SU-DHL-6 (cell line): ENCODE measurements at regions not wholly inside any gene's neighbourhood (a gene's known extent, or its start where the extent isn't known, plus 50 kb on each side); places are given as distances from the start of the nearest gene placed in this dataset.

Experiments
- H2AFZ ChIP-seq: fragments of 200-600 bp; sonication (generic); 2 replicates; pipeline ENCODE4 v1.6.1; 2014; ENCODE audit warnings: low read depth, mild to moderate bottlenecking, moderate library complexity, mixed read lengths, antibody characterized with exemption, low read length; ENCODE audit not compliant: severe bottlenecking
- H3F3A ChIP-seq: fragments of 200-600 bp; shearing (Covaris generic); 2 replicates; pipeline ENCODE4 v1.6.0; 2016; ENCODE audit warnings: antibody characterized with exemption, mild to moderate bottlenecking; ENCODE audit not compliant: insufficient read depth
- H3K27ac ChIP-seq: fragments of 200-600 bp; sonication (generic); 2 replicates; pipeline ENCODE4 v1.5.1; 2016; ENCODE audit warnings: low read depth, mild to moderate bottlenecking, low read length, moderate library complexity, mixed read lengths
- H3K27me3 ChIP-seq: fragments of 200-600 bp; sonication (generic), shearing (Covaris generic); 2 replicates; pipeline ENCODE4 v1.6.0; 2014; ENCODE audit warnings: mild to moderate bottlenecking, low read length
- H3K36me3 ChIP-seq: fragments of 200-600 bp; sonication (generic); 2 replicates; pipeline ENCODE4 v1.6.1; 2014; ENCODE audit warnings: mild to moderate bottlenecking, low read length, mixed read lengths
- H3K4me2 ChIP-seq: fragments of 300-600, 200-600 bp; shearing (Covaris generic), sonication (generic); 2 replicates; pipeline ENCODE4 v1.6.0; 2014; ENCODE audit warnings: low read length, low read depth, mild to moderate bottlenecking; ENCODE audit not compliant: poor library complexity, severe bottlenecking
- H3K4me3 ChIP-seq: fragments of 200-600 bp; sonication (generic); 2 replicates; pipeline ENCODE4 v1.5.1; 2014; ENCODE audit warnings: antibody characterized with exemption, low read length, mild to moderate bottlenecking, mixed read lengths; ENCODE audit not compliant: insufficient read depth, poor library complexity, severe bottlenecking
- H3K79me2 ChIP-seq: fragments of 200-600 bp; sonication (generic); 2 replicates; pipeline ENCODE4 v1.6.1; 2014; ENCODE audit warnings: mild to moderate bottlenecking, low read length, moderate library complexity; ENCODE audit not compliant: insufficient read depth
- H3K9ac ChIP-seq: fragments of 200-600 bp; sonication (generic); 2 replicates; pipeline ENCODE4 v1.7.0; 2014; ENCODE audit warnings: mild to moderate bottlenecking, low read length
- H3K9me2 ChIP-seq: fragments of 200-600 bp; sonication (generic); replicated peaks from 2 replicates; pipeline ENCODE4 v1.6.1; 2014; ENCODE audit warnings: low read length; ENCODE audit not compliant: insufficient read depth
- H3K9me3 ChIP-seq: fragments of 200-600 bp; sonication (generic); 2 replicates; pipeline ENCODE4 v1.6.1; 2014; ENCODE audit warnings: low read length, mixed read lengths; ENCODE audit not compliant: insufficient read depth
- H4K20me1 ChIP-seq: fragments of 200-600 bp; sonication (generic); 2 replicates; pipeline ENCODE4 v1.6.1; 2014; ENCODE audit warnings: low read depth, mild to moderate bottlenecking, antibody characterized with exemption, low read length, moderate library complexity, mixed read lengths
- CTCF ChIP-seq: fragments of 200-600 bp; sonication (generic); IDR thresholded peaks from one replicate; pipeline ENCODE4 v1.5.1; 2017; ENCODE audit warnings: antibody characterized with exemption, mild to moderate bottlenecking, low read length, moderate library complexity; ENCODE audit not compliant: insufficient read depth, poor library complexity, severe bottlenecking
- EZH2phosphoT487 ChIP-seq: fragments of 200-600 bp; sonication (generic), shearing (Covaris generic); conservative IDR thresholded peaks from 2 replicates; pipeline ENCODE4 v1.6.1; 2018; ENCODE audit warnings: mild to moderate bottlenecking, antibody characterized with exemption, low read length, moderate library complexity, mixed read lengths

DNA sequence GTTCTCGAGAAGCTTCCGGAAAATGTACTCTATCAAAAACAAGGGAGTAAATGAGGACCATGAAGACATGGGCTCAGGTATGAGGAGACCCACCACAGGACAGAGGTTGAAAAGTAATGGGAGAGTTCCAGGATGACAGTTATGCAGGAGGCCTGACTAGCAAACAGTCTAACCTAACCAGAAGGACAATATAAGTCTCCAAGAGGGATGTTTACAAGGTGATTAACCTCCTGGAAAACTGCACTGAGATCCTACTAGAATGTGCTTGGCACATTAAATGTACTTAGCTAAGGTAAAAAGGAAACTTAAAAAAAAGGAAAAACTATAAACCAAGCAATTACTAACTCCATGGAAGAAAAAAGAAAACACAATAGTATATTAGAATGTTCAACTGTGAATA lies 258.3 kb downstream of the KLF5 start:
- H4K20me1 ChIP-seq: no peaks in the 10 kb centered on the region

DNA sequence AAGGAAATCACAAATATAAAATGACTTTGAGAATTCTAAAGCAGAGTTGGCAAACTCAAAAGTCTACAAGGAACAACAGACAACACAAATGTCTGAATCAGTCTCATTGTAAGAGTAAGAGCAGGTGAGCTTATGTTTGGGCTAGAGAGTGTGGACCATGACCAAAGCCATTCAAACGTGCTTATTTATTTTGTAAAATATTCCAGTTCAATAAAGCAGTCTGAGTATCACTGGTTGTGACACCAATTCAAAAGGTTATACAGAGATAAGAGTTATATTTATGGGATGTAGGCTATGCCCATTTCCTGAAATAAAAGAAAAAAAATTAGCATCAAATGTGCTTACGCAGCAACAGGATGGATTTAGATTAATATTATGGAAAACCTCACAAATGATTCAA lies 251.6 kb downstream of the KLF5 start:
- H3K4me2 ChIP-seq: no peak overlapping the region
- no peaks in the 10 kb centered on the region for H3F3A ChIP-seq
- H3K27ac ChIP-seq: no peak overlapping the region
- no peaks in the 10 kb centered on the region for H3K36me3 ChIP-seq
- H4K20me1 ChIP-seq: no peaks in the 10 kb centered on the region
- no peaks in the 10 kb centered on the region for H3K9me2 ChIP-seq
- no peak overlapping the region for H3K9ac ChIP-seq
- H3K27me3 ChIP-seq: no peaks in the 10 kb centered on the region
- H3K9me3 ChIP-seq: no peaks in the 10 kb centered on the region
- TF ChIP-seq CTCF (no peak), EZH2phosphoT487 (no peak)
- H3K79me2 ChIP-seq: no peaks in the 10 kb centered on the region
- H2AFZ ChIP-seq: no peak overlapping the region
- H3K4me3 ChIP-seq: no peak overlapping the region

More for the DNA sequence above, 258.3 kb downstream of the KLF5 start:
- H3K4me2 ChIP-seq: no peak overlapping the region
- H3K4me3 ChIP-seq: no peak overlapping the region
- no peaks in the 10 kb centered on the region; the same call in 1 of the 2 replicates for H3K9me3 ChIP-seq
- H3K36me3 ChIP-seq: no peaks in the 10 kb centered on the region
- H3K9me2 ChIP-seq: no peaks in the 10 kb centered on the region
- no peaks in the 10 kb centered on the region for H3K27me3 ChIP-seq
- H2AFZ ChIP-seq: no peak overlapping the region
- no peak overlapping the region for H3K27ac ChIP-seq
- no peak for TF ChIP-seq CTCF
- TF ChIP-seq EZH2phosphoT487: no peak
- no peak overlapping the region for H3K9ac ChIP-seq
- H3F3A ChIP-seq: no peaks in the 10 kb centered on the region
- no peaks in the 10 kb centered on the region for H3K79me2 ChIP-seq

GRCh38 chr13:73307481-73307880 lies 248.7 kb downstream of the KLF5 start:
- Histone ChIP-seq H3K9me3 (no peaks in the 10 kb centered on the region), H3K9me2 (no peaks in the 10 kb centered on the region), H3K9ac (no peak overlapping the region), H3K27ac (no peak overlapping the region), H3K27me3 (no peaks in the 10 kb centered on the region), H3K4me3 (no peak overlapping the region), H3K79me2 (no peaks in the 10 kb centered on the region), H2AFZ (no peak overlapping the region), H3K36me3 (no peaks in the 10 kb centered on the region), H3K4me2 (no peak overlapping the region), H4K20me1 (no peaks in the 10 kb centered on the region), H3F3A (no peaks in the 10 kb centered on the region)
- no peak for TF ChIP-seq EZH2phosphoT487
- no peak for TF ChIP-seq CTCF
